Stimulated activated CD4-positive, alpha-beta T cell treated with anti-CD3 and anti-CD28 coated beads, Interleukin-15, amount 100 ng/mL, for 1 hour (primary cell): ENCODE measurements at regions not wholly inside any gene's neighbourhood (a gene's known extent, or its start where the extent isn't known, plus 50 kb on each side); places are given as distances from the start of the nearest gene placed in this dataset.
"Not testable (repeated sequence)": the region's sequence is repeated elsewhere in the genome, so short reads cannot be mapped to it uniquely, and the experiment has no call there.

Source experiments
- DNase-seq, 2 donors: peaks; one replicate each; pipeline ENCODE4 v3.0.0-alpha.2; 2020; ENCODE audit warnings: low read depth in 1 of 2, low spot score in 1 of 2

- DNase-seq = no peak
Measured at GRCh38 chr17:37859451-37859850, 64.8 kb upstream of the TBC1D3K start.

GRCh38 chr17:37858391-37858790, 65.8 kb upstream of the TBC1D3K start:
- DNase-seq = not testable (repeated sequence)

GRCh38 chr17:37856245-37856644, 68.0 kb upstream of the TBC1D3K start:
- DNase-seq = no peak

- no peak for DNase-seq
Measured at GRCh38 chr17:37849617-37849972, 74.6 kb upstream of the TBC1D3K start.

- no peak for DNase-seq
Measured at GRCh38 chr17:37848690-37849616, 75.3 kb upstream of the TBC1D3K start.

GRCh38 chr17:37847811-37848331, 76.3 kb upstream of the TBC1D3K start:
- DNase-seq = no peak

- no peak for DNase-seq
Measured at GRCh38 chr17:37847102-37847501, 77.1 kb upstream of the TBC1D3K start.

GRCh38 chr17:37844977-37845293, 79.3 kb upstream of the TBC1D3K start:
- no peak for DNase-seq

- peak; percentile 6 to 33 for DNase-seq
Measured at GRCh38 chr17:37844158-37844976, 79.8 kb upstream of the TBC1D3K start.

GRCh38 chr17:37842401-37842800, 81.8 kb upstream of the TBC1D3K start:
- DNase-seq = no peak

- no peak for DNase-seq
Measured at GRCh38 chr17:37841232-37841631, 83.0 kb upstream of the TBC1D3K start.

- DNase-seq = no peak
Measured at GRCh38 chr17:37840576-37840975, 83.6 kb upstream of the TBC1D3K start.

- DNase-seq = no peak
Measured at GRCh38 chr17:37839196-37839978, 84.8 kb upstream of the TBC1D3K start.

GRCh38 chr17:37838276-37838675, 85.9 kb upstream of the TBC1D3K start:
- DNase-seq = no peak

- DNase-seq = no peak
Measured at GRCh38 chr17:37836593-37836992, 87.6 kb upstream of the TBC1D3K start.

GRCh38 chr17:37834168-37834567, 89.3 kb upstream of the HNF1B start:
- no peak for DNase-seq

GRCh38 chr17:37833237-37833859, 88.5 kb upstream of the HNF1B start:
- DNase-seq = no peak

- DNase-seq = no peak
Measured at GRCh38 chr17:37831986-37832385, 87.1 kb upstream of the HNF1B start.

- DNase-seq = no peak
Measured at GRCh38 chr17:37831492-37831891, 86.6 kb upstream of the HNF1B start.

GRCh38 chr17:37830151-37830993, 85.5 kb upstream of the HNF1B start:
- no peak for DNase-seq
